ENCODE measurements at regions not wholly inside any gene's neighbourhood (a gene's known extent, or its start where the extent isn't known, plus 50 kb on each side); places are given as distances from the start of the nearest gene placed in this dataset.
"Not testable (repeated sequence)": the region's sequence is repeated elsewhere in the genome, so short reads cannot be mapped to it uniquely, and the experiment has no call there.

GRCh38 chr6:104676679-104677078 is 183.0 kb downstream of the HACE1 start:
- DNase-seq (ENCODE audit: low read depth in 2 of 2), result not testable (repeated sequence)

- not testable (repeated sequence) for DNase-seq (ENCODE audit: low read depth in 2 of 2)
These were observed 184.6 kb downstream of the HACE1 start for GRCh38 chr6:104675161-104675560.

- DNase-seq (ENCODE audit: low read depth in 2 of 2), result not testable (repeated sequence)
These were observed 186.6 kb downstream of the HACE1 start for GRCh38 chr6:104673078-104673477.

- not testable (repeated sequence) for DNase-seq (ENCODE audit: low read depth in 2 of 2)
These were observed 188.2 kb downstream of the HACE1 start for GRCh38 chr6:104671591-104671891.

GRCh38 chr6:104670834-104671590 is 188.7 kb downstream of the HACE1 start:
- not testable (repeated sequence) for DNase-seq (ENCODE audit: low read depth in 2 of 2)

- DNase-seq (ENCODE audit: low read depth in 2 of 2), result no peak
These were observed 190.2 kb downstream of the HACE1 start for GRCh38 chr6:104669483-104669882.

GRCh38 chr6:104656235-104656634 is 203.5 kb downstream of the HACE1 start:
- DNase-seq (ENCODE audit: low read depth in 2 of 2), result no peak

GRCh38 chr6:104653781-104654180 is 205.9 kb downstream of the HACE1 start:
- DNase-seq (ENCODE audit: low read depth in 2 of 2), result no peak

- no peak for DNase-seq (ENCODE audit: low read depth in 2 of 2)
These were observed 211.4 kb downstream of the HACE1 start for GRCh38 chr6:104648347-104648746.

- DNase-seq (ENCODE audit: low read depth in 2 of 2), result no peak
These were observed 214.9 kb downstream of the HACE1 start for GRCh38 chr6:104644848-104645247.

GRCh38 chr6:104642871-104643270 is 216.8 kb downstream of the HACE1 start:
- no peak for DNase-seq (ENCODE audit: low read depth in 2 of 2)

- no peak for DNase-seq (ENCODE audit: low read depth in 2 of 2)
These were observed 219.0 kb downstream of the HACE1 start for GRCh38 chr6:104640761-104641160.

GRCh38 chr6:104640150-104640700 is 219.5 kb downstream of the HACE1 start:
- DNase-seq (ENCODE audit: low read depth in 2 of 2), result no peak

- DNase-seq (ENCODE audit: low read depth in 2 of 2), result no peak
These were observed 220.1 kb downstream of the HACE1 start for GRCh38 chr6:104639668-104640067.

- no peak for DNase-seq (ENCODE audit: low read depth in 2 of 2)
These were observed 220.9 kb downstream of the HACE1 start for GRCh38 chr6:104638841-104639290.

- DNase-seq (ENCODE audit: low read depth in 2 of 2), result no peak
These were observed 226.6 kb downstream of the HACE1 start for GRCh38 chr6:104633125-104633524.

- no peak for DNase-seq (ENCODE audit: low read depth in 2 of 2)
These were observed 227.1 kb downstream of the HACE1 start for GRCh38 chr6:104632588-104632987.

GRCh38 chr6:104630955-104631354 is 228.8 kb downstream of the HACE1 start:
- no peak for DNase-seq (ENCODE audit: low read depth in 2 of 2)

- no peak for DNase-seq (ENCODE audit: low read depth in 2 of 2)
These were observed 229.2 kb downstream of the HACE1 start for GRCh38 chr6:104630522-104630921.

GRCh38 chr6:104629826-104630225 is 229.9 kb downstream of the HACE1 start:
- DNase-seq (ENCODE audit: low read depth in 2 of 2), result no peak

- DNase-seq (ENCODE audit: low read depth in 2 of 2), result no peak
These were observed 234.2 kb downstream of the HACE1 start for GRCh38 chr6:104625536-104625935.

GRCh38 chr6:104623052-104623690 is 236.5 kb downstream of the HACE1 start:
- DNase-seq (ENCODE audit: low read depth in 2 of 2), result no peak

GRCh38 chr6:104621396-104621795 is 238.3 kb downstream of the HACE1 start:
- no peak for DNase-seq (ENCODE audit: low read depth in 2 of 2)

Data from stimulated activated CD4-positive, alpha-beta T cell treated with anti-CD3 and anti-CD28 coated beads, Interleukin-4, amount 100 ng/mL, for 48 hours (primary cell).